Keratinocyte (primary cell): ENCODE measurements at regions not wholly inside any gene's neighbourhood (a gene's known extent, or its start where the extent isn't known, plus 50 kb on each side); places are given as distances from the start of the nearest gene placed in this dataset.

ENCODE experiments used
- DNase-seq: peaks from one replicate; pipeline ENCODE4 v3.0.0-alpha.2; 2011; ENCODE audit warnings: low read depth, missing footprints, low spot score
- FAIRE-seq: peaks from 2 replicates; lab custom pipeline; 2011; peaks lifted over from hg19 to GRCh38; lab: Jason Lieb, UNC
- H2AFZ ChIP-seq: 2 replicates; pipeline ENCODE4 v1.6.0; 2012; ENCODE audit warnings: low read length, control low read depth, inconsistent platforms; ENCODE audit not compliant: control insufficient read depth
- H3K27ac ChIP-seq: 2 replicates; pipeline ENCODE4 v1.5.1; 2011; ENCODE audit warnings: low read length; ENCODE audit not compliant: control insufficient read depth, insufficient read depth
- H3K27me3 ChIP-seq: 3 replicates; pipeline ENCODE4 v1.6.0; 2011; ENCODE audit warnings: low read length; ENCODE audit not compliant: control insufficient read depth, insufficient read depth; ENCODE audit errors: extremely low read depth
- H3K36me3 ChIP-seq, 2 experiments: 2 replicates in 1 of 2; 3 replicates in 1 of 2; pipeline ENCODE4 v1.5.1; 2011; ENCODE audit warnings: low read length in 2 of 2, mild to moderate bottlenecking in 1 of 2; ENCODE audit not compliant: control insufficient read depth in 2 of 2, insufficient read depth in 2 of 2; ENCODE audit errors: extremely low read depth in 1 of 2
- H3K4me1 ChIP-seq: 3 replicates; pipeline ENCODE4 v1.5.1; 2011; ENCODE audit warnings: low read length; ENCODE audit not compliant: control insufficient read depth, insufficient read depth; ENCODE audit errors: extremely low read depth
- H3K4me2 ChIP-seq: 3 replicates; pipeline ENCODE4 v1.6.0; 2011; ENCODE audit warnings: low read depth, low read length; ENCODE audit not compliant: control insufficient read depth, insufficient read depth; ENCODE audit errors: extremely low read depth
- H3K4me3 ChIP-seq, 3 experiments: fragments of 200-600 bp in 1 of 3; sonication (generic) in 1 of 3; 2 replicates in 2 of 3; 3 replicates in 1 of 3; pipeline ENCODE4 v1.5.1; 2011 to 2016; ENCODE audit warnings: low read length in 3 of 3, mild to moderate bottlenecking in 3 of 3, control low read depth in 2 of 3, inconsistent platforms in 1 of 3, low read depth in 1 of 3, mixed read lengths in 1 of 3, mixed run types in 1 of 3, moderate library complexity in 1 of 3; ENCODE audit not compliant: control insufficient read depth in 2 of 3, insufficient read depth in 2 of 3; ENCODE audit errors: extremely low read depth in 1 of 3
- H3K79me2 ChIP-seq: 2 replicates; pipeline ENCODE4 v1.6.0; 2012; ENCODE audit warnings: low read length; ENCODE audit not compliant: control insufficient read depth, insufficient read depth
- H3K9ac ChIP-seq: 3 replicates; pipeline ENCODE4 v1.6.0; 2011; ENCODE audit warnings: low read length; ENCODE audit not compliant: control insufficient read depth, insufficient read depth; ENCODE audit errors: extremely low read depth
- H3K9me1 ChIP-seq: 3 replicates; pipeline ENCODE4 v1.6.0; 2011; ENCODE audit warnings: low read length; ENCODE audit not compliant: control insufficient read depth, insufficient read depth; ENCODE audit errors: extremely low read depth
- H3K9me3 ChIP-seq: 2 replicates; pipeline ENCODE4 v1.5.1; 2012; ENCODE audit warnings: low read depth, low read length; ENCODE audit not compliant: control insufficient read depth
- H4K20me1 ChIP-seq: 3 replicates; pipeline ENCODE4 v1.6.0; 2011; ENCODE audit warnings: low read length; ENCODE audit not compliant: control insufficient read depth, insufficient read depth; ENCODE audit errors: extremely low read depth
- CTCF ChIP-seq, 3 experiments: IDR thresholded peaks in 1 of 3; conservative IDR thresholded peaks in 1 of 3; optimal IDR thresholded peaks in 1 of 3; 2 replicates in 2 of 3; 3 replicates in 1 of 3; pipeline versions ENCODE3 to v1.5.1; 2011; ENCODE audit warnings: low read length in 3 of 3, mild to moderate bottlenecking in 3 of 3, moderate library complexity in 2 of 3, control low read depth in 1 of 3, inconsistent platforms in 1 of 3; ENCODE audit not compliant: insufficient read depth in 2 of 3; ENCODE audit errors: extremely low read depth in 1 of 3
- EZH2 ChIP-seq: IDR thresholded peaks from one replicate; pipeline ENCODE4 v1.6.1; 2012; ENCODE audit warnings: inconsistent platforms, mild to moderate bottlenecking, low read length, moderate library complexity
- dilution Hi-C: fragments of 300-500 bp; cut with MboI; formaldehyde crosslinking; loops from one replicate; pipeline ENCODE4 v1.7.0; 2020; ENCODE audit warnings: low sequenced_read_pairs; ENCODE audit not compliant: extremely low pct_ligation_motif_present

GRCh38 chr3:116916836-116917235, 207.3 kb downstream of the TUSC7 start:
- no peak overlapping the region for H2AFZ ChIP-seq
- H3K27ac ChIP-seq: no peak overlapping the region
- H4K20me1 ChIP-seq: no peaks in the 10 kb centered on the region
- no peak overlapping the region for H3K4me2 ChIP-seq
- no peaks in the 10 kb centered on the region for H3K27me3 ChIP-seq
- H3K9me3 ChIP-seq: no peaks in the 10 kb centered on the region
- no peaks in the 10 kb centered on the region for H3K36me3 ChIP-seq
- no peaks in the 10 kb centered on the region for H3K4me1 ChIP-seq
- H3K9me1 ChIP-seq: no peaks in the 10 kb centered on the region
- DNase-seq: no peak
- H3K9ac ChIP-seq: no peak overlapping the region
- no peaks in the 10 kb centered on the region for H3K79me2 ChIP-seq
- TF ChIP-seq CTCF (optimal IDR thresholded peaks at IDR 0.05 in 1 of 3, IDR thresholded peaks at IDR 0.05 in 1 of 3, conservative IDR thresholded peaks at IDR 0.05 in 1 of 3; ENCODE audit: extremely low read depth in 1 of 3, insufficient read depth in 2 of 3, low read length in 3 of 3): no peak
- no peak for TF ChIP-seq EZH2
- dilution Hi-C loops: no loop called here
- FAIRE-seq: no peak
- H3K4me3 ChIP-seq: no peak overlapping the region

GRCh38 chr3:116920826-116921610, 211.4 kb downstream of the TUSC7 start:
- no peak overlapping the region for H2AFZ ChIP-seq
- H3K9me3 ChIP-seq: no peaks in the 10 kb centered on the region
- no peaks in the 10 kb centered on the region for H3K27me3 ChIP-seq
- no peak overlapping the region for H3K27ac ChIP-seq
- H3K9ac ChIP-seq: no peak overlapping the region
- no peak overlapping the region for H3K4me2 ChIP-seq
- H4K20me1 ChIP-seq: no peaks in the 10 kb centered on the region
- no peaks in the 10 kb centered on the region for H3K79me2 ChIP-seq
- H3K9me1 ChIP-seq: no peaks in the 10 kb centered on the region
- dilution Hi-C loops: no loop called here
- DNase-seq (no peak), FAIRE-seq (no peak)
- no peaks in the 10 kb centered on the region for H3K36me3 ChIP-seq
- no peaks in the 10 kb centered on the region for H3K4me1 ChIP-seq
- TF ChIP-seq EZH2: no peak
- TF ChIP-seq CTCF (optimal IDR thresholded peaks at IDR 0.05 in 1 of 3, IDR thresholded peaks at IDR 0.05 in 1 of 3, conservative IDR thresholded peaks at IDR 0.05 in 1 of 3; ENCODE audit: extremely low read depth in 1 of 3, insufficient read depth in 2 of 3, low read length in 3 of 3): no peak
- no peak overlapping the region for H3K4me3 ChIP-seq
